ENCODE measurements at regions not wholly inside any gene's neighbourhood (a gene's known extent, or its start where the extent isn't known, plus 50 kb on each side); places are given as distances from the start of the nearest gene placed in this dataset.

GRCh38 chr11:127379686-127380085 lies 379.1 kb upstream of the KIRREL3 start:
- no peak for ATAC-seq
- no peak for TF ChIP-seq EZH2 (IDR thresholded peaks at IDR 0.05; ENCODE audit: low read depth, unreplicated experiment)
- TF ChIP-seq ZNF462 (CRISPR knock-in tag; IDR thresholded peaks at IDR 0.05) = no peak
- TF ChIP-seq POLR2AphosphoS5 (IDR thresholded peaks at IDR 0.05; ENCODE audit: low read depth) = no peak
- no peak for TF ChIP-seq JUNB (IDR thresholded peaks at IDR 0.05; ENCODE audit: unreplicated experiment)
- no peak for TF ChIP-seq EZH2phosphoT487 (IDR thresholded peaks at IDR 0.05; ENCODE audit: unreplicated experiment)
- TF ChIP-seq ZNF331 (CRISPR knock-in tag; IDR thresholded peaks at IDR 0.05; ENCODE audit: low read depth) = no peak
- TF ChIP-seq NANOG (IDR thresholded peaks at IDR 0.05; ENCODE audit: borderline replicate concordance) = no peak
- no peak for TF ChIP-seq ETS1 (IDR thresholded peaks at IDR 0.05)
- no peak for TF ChIP-seq ZNF114 (CRISPR knock-in tag; IDR thresholded peaks at IDR 0.05)
- no peak for TF ChIP-seq CREB1 (CRISPR knock-in tag; IDR thresholded peaks at IDR 0.05; ENCODE audit: low read depth)
- no peak for TF ChIP-seq CTCF (conservative IDR thresholded peaks at IDR 0.05; ENCODE audit: low read depth in 2 of 2)
- no peak for TF ChIP-seq REST (IDR thresholded peaks at IDR 0.05; ENCODE audit: unreplicated experiment)
- no peak for TF ChIP-seq STAT1 (IDR thresholded peaks at IDR 0.05; ENCODE audit: unreplicated experiment)
- Histone ChIP-seq H3K4me3 (no peak overlapping the region), H2AFZ (no peak overlapping the region), H3K9me2 (ENCODE audit: insufficient read depth) (peaks cover 9% of the 10 kb centered on the region; the same call in 1 of the 2 replicates), H3K27me3 (ENCODE audit: insufficient read depth) (no peaks in the 10 kb centered on the region), H3F3A (replicated peaks; ENCODE audit: low read depth) (no peaks in the 10 kb centered on the region), H3K36me3 (ENCODE audit: insufficient read depth) (no peaks in the 10 kb centered on the region), H3K4me2 (no peak overlapping the region), H4K20me1 (replicated peaks; ENCODE audit: insufficient read depth) (no peaks in the 10 kb centered on the region), H3K79me2 (replicated peaks; ENCODE audit: insufficient read depth) (no peaks in the 10 kb centered on the region), H3K27ac (ENCODE audit: low read depth) (no peak overlapping the region), H3K4me1 (ENCODE audit: insufficient read depth) (no peaks in the 10 kb centered on the region)
- no peaks in the 10 kb centered on the region for H3K4me1 Mint-ChIP-seq
- H3K36me3 Mint-ChIP-seq (ENCODE audit: low read depth) = no peaks in the 10 kb centered on the region
- no peaks in the 10 kb centered on the region for H3K9me3 Mint-ChIP-seq
- no peak overlapping the region for H3K4me3 Mint-ChIP-seq
- no peak overlapping the region for H3K27ac Mint-ChIP-seq
- no peak for DNase-seq (ENCODE audit: low spot score)
- H3K27me3 Mint-ChIP-seq (ENCODE audit: insufficient read depth, low read depth, poor library complexity) = peaks cover 2% of the 10 kb centered on the region

Data from GM23338 (cell line).